Mesothelial cell of epicardium (in vitro differentiated cells): ENCODE measurements at regions not wholly inside any gene's neighbourhood (a gene's known extent, or its start where the extent isn't known, plus 50 kb on each side); places are given as distances from the start of the nearest gene placed in this dataset.

Experiments used
- DNase-seq, 2 experiments: peaks; one replicate each; pipeline ENCODE4 v3.0.0; 2021; ENCODE audit warnings: low spot score in 2 of 2; ENCODE audit not compliant: unreplicated experiment in 2 of 2
- H3K27ac Mint-ChIP-seq: 2 replicates; pipeline ENCODE4 v1.8.0; 2021; ENCODE audit warnings: mixed read lengths
- H3K27me3 Mint-ChIP-seq: 2 replicates; pipeline ENCODE4 v1.8.0; 2021; ENCODE audit warnings: low read depth, mixed read lengths
- H3K36me3 Mint-ChIP-seq: 2 replicates; pipeline ENCODE4 v1.8.0; 2021; ENCODE audit warnings: mixed read lengths
- H3K4me1 Mint-ChIP-seq: 2 replicates; pipeline ENCODE4 v1.8.0; 2021; ENCODE audit warnings: mixed read lengths
- H3K4me3 Mint-ChIP-seq: 2 replicates; pipeline ENCODE4 v1.8.0; 2021; ENCODE audit warnings: mild to moderate bottlenecking, moderate library complexity, mixed read lengths
- H3K9me3 Mint-ChIP-seq: 2 replicates; pipeline ENCODE4 v1.8.0; 2021; ENCODE audit warnings: mixed read lengths
- TF ChIP-seq, protein P1 (sequence below): fragments of 200-600 bp; sonication (generic); IDR thresholded peaks from one replicate; pipeline ENCODE4 v1.5.0; 2021; ENCODE audit warnings: antibody characterized with exemption; ENCODE audit not compliant: unreplicated experiment

DNA sequence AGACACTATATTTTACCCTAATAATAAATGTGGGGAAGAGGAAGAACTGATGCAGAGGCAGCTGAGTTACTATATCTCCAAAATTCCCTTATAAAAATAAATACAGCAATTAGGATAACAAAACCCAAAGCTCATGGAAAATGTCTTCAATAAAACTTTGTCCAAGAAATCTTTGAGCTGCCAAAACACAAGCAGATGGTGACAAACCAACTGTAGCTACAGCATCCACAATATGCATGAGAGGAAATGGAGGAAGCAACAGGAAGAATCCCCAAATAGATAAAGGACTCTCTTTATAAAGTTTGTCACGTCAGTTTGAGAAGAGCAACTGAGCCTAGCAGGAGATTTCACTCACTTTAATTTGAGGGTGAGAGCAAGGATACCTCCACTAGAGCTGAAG lies 638.2 kb downstream of the IGSF11 start:
- H3K36me3 Mint-ChIP-seq = no peaks in the 10 kb centered on the region
- H3K4me3 Mint-ChIP-seq = no peak overlapping the region
- no peaks in the 10 kb centered on the region for H3K9me3 Mint-ChIP-seq
- DNase-seq = no peak
- no peaks in the 10 kb centered on the region for H3K27me3 Mint-ChIP-seq
- H3K4me1 Mint-ChIP-seq = peaks cover 2% of the 10 kb centered on the region
- TF ChIP-seq, protein P1, sequence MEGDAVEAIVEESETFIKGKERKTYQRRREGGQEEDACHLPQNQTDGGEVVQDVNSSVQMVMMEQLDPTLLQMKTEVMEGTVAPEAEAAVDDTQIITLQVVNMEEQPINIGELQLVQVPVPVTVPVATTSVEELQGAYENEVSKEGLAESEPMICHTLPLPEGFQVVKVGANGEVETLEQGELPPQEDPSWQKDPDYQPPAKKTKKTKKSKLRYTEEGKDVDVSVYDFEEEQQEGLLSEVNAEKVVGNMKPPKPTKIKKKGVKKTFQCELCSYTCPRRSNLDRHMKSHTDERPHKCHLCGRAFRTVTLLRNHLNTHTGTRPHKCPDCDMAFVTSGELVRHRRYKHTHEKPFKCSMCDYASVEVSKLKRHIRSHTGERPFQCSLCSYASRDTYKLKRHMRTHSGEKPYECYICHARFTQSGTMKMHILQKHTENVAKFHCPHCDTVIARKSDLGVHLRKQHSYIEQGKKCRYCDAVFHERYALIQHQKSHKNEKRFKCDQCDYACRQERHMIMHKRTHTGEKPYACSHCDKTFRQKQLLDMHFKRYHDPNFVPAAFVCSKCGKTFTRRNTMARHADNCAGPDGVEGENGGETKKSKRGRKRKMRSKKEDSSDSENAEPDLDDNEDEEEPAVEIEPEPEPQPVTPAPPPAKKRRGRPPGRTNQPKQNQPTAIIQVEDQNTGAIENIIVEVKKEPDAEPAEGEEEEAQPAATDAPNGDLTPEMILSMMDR = no peak
- H3K27ac Mint-ChIP-seq = no peak overlapping the region

DNA sequence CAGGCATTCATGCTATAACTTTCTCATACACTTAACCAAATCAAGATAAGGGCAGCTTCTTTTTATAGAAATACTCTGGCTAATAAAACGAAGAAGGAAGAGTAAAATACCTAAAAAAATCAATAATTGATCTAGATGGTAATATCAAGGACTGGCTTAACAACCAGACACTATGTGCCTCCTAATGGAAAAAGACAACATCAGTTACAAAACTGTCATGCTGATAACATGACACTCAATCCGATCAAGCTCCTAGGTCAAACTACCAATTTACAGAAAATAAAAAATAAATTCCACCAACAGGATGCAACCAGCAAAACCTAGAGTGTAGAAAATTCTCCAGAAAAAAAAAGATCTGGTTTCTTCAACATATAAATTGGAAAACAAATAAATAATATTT lies 634.6 kb downstream of the IGSF11 start:
- Mint-ChIP-seq H3K4me1 (no peaks in the 10 kb centered on the region), H3K27ac (no peak overlapping the region), H3K36me3 (no peaks in the 10 kb centered on the region), H3K27me3 (no peaks in the 10 kb centered on the region), H3K9me3 (no peaks in the 10 kb centered on the region), H3K4me3 (no peak overlapping the region)
- no peak for DNase-seq
- TF ChIP-seq, protein P1 = no peak

DNA sequence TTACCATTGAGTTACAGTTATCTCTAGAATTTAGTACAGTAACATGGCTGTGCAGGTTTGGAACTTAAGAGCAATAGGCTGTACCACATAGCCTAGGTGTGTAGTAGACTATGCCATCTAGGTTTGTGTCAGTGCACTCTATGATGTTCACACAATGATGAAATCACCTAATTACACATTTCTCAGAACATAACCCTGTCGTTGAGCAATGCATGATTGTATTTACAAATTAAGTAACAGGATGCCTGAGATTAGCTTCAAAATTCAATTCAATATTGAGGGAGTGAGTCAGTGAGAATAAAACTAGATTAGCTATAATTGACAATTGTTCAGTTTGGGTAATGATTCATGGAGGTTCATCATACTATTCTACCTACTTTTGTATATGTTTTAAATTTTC lies 633.8 kb downstream of the IGSF11 start:
- Mint-ChIP-seq H3K9me3 (no peaks in the 10 kb centered on the region), H3K4me1 (no peaks in the 10 kb centered on the region), H3K27ac (no peak overlapping the region), H3K27me3 (no peaks in the 10 kb centered on the region), H3K36me3 (no peaks in the 10 kb centered on the region), H3K4me3 (no peak overlapping the region)
- TF ChIP-seq, protein P1 = no peak
- no peak for DNase-seq

DNA sequence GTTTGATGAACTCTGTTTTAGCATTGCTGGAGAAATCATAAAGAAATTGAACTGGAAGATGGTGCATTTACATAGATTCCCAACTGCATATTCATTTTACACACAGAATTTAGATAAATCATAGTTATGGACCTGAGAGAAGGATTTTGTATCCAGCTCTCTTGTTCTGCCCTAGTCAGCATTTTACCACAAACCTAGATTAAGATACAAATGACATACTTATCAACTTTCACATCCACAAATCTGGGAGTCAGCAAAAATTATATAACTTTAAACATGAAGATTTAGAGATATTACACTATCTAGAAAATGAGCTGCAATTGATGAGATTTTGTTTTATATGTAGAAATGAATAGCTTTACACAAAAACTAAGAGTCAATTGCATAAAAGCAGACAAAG lies 632.8 kb downstream of the IGSF11 start:
- no peaks in the 10 kb centered on the region for H3K27me3 Mint-ChIP-seq
- TF ChIP-seq, protein P1 = no peak
- no peak for DNase-seq
- H3K36me3 Mint-ChIP-seq = no peaks in the 10 kb centered on the region
- no peak overlapping the region for H3K27ac Mint-ChIP-seq
- no peak overlapping the region for H3K4me3 Mint-ChIP-seq
- no peaks in the 10 kb centered on the region for H3K4me1 Mint-ChIP-seq
- no peaks in the 10 kb centered on the region for H3K9me3 Mint-ChIP-seq

DNA sequence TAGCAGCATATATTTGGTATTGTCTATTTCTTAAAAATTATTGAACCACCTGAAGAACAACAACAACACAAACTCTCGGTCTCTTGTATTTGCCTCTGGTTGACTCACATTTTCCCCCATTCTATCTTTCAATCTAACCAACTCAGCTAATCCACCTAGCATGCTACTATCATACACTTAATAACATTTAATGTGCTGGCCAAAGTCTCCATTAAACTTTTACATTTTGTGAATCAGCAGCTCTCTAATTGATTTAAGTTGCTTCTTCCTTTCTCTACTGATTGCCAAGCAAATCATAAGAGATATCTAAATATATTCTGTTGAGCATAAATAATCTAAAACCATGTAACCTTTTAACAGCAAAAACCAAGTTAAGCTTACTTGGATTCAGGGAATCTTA lies 631.7 kb downstream of the IGSF11 start:
- Mint-ChIP-seq H3K27me3 (no peaks in the 10 kb centered on the region), H3K4me1 (no peaks in the 10 kb centered on the region), H3K36me3 (no peaks in the 10 kb centered on the region), H3K9me3 (no peaks in the 10 kb centered on the region), H3K27ac (no peak overlapping the region), H3K4me3 (no peak overlapping the region)
- DNase-seq = no peak
- TF ChIP-seq, protein P1 = no peak

DNA sequence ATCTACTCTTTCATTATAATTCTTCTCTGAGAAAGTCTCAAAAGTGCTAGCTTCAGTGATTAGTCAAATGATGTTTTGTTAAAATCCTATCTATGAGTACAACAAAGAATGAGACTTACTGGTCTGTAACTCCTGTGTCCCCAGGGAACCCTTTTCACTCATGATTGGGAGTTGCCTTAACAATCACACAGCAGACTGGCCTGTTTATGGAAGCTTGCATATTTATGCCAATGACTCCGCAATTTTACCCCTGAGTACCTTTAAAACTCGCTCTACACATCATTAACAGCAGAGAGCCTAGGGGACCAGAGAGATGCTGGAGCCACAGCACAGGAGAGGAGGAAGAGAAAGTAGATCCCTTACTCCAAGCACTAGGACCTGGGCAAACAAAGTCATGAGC lies 628.1 kb downstream of the IGSF11 start:
- H3K9me3 Mint-ChIP-seq = peaks cover 4% of the 10 kb centered on the region
- H3K4me1 Mint-ChIP-seq = no peaks in the 10 kb centered on the region
- no peak overlapping the region for H3K27ac Mint-ChIP-seq
- H3K27me3 Mint-ChIP-seq = no peaks in the 10 kb centered on the region
- H3K4me3 Mint-ChIP-seq = no peak overlapping the region
- DNase-seq = no peak
- no peaks in the 10 kb centered on the region for H3K36me3 Mint-ChIP-seq
- TF ChIP-seq, protein P1 = no peak
